GM23338 (cell line): ENCODE measurements at regions not wholly inside any gene's neighbourhood (a gene's known extent, or its start where the extent isn't known, plus 50 kb on each side); places are given as distances from the start of the nearest gene placed in this dataset.

Experiments
- EZH2 ChIP-seq: fragments of 200-600 bp; sonication (generic); IDR thresholded peaks from one replicate; pipeline ENCODE4 v1.8.0; 2017; ENCODE audit warnings: antibody characterized with exemption, mild to moderate bottlenecking, low read depth; ENCODE audit not compliant: unreplicated experiment
- EZH2phosphoT487 ChIP-seq: fragments of 200-600 bp; sonication (generic); IDR thresholded peaks from one replicate; pipeline ENCODE4 v1.8.1; 2018; ENCODE audit warnings: antibody characterized with exemption; ENCODE audit not compliant: unreplicated experiment
- TF ChIP-seq, protein P1 (sequence below), 2 experiments: fragments of 200-600 bp in 1 of 2; sonication (generic) in 1 of 2; conservative IDR thresholded peaks; 2 replicates each; pipeline versions ENCODE4 v1.5.1 to v1.6.1; 2016 to 2017; ENCODE audit warnings: antibody characterized with exemption in 2 of 2, low read depth in 2 of 2, mild to moderate bottlenecking in 2 of 2, moderate library complexity in 1 of 2
- TF ChIP-seq, protein P2 (sequence below): IDR thresholded peaks from one replicate; pipeline ENCODE4 v1.6.1; 2018; ENCODE audit warnings: antibody characterized with exemption; ENCODE audit not compliant: unreplicated experiment
- TF ChIP-seq, protein P3 (sequence below): IDR thresholded peaks from 2 replicates; pipeline ENCODE4 v1.6.1; 2016; ENCODE audit warnings: antibody characterized with exemption

DNA sequence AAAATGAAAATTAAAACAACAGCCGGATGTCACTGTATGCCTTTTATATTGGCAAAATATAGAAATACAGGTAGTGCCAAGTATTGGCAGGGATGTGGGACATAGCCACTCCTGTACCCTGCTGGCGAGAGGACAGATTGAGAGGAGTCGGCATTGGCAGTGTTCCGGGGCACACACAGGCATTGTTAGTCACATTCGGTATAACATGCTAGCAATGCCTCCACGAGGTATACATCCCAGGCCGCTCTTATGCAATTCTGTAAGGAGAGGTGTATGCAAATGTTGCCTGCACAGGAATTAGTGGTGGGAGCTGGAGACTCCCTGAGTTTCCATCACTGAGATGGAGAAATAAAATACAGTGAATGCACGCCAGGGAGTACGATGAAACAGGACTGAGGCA lies 99.4 kb upstream of the DLG1 start:
- TF ChIP-seq EZH2 (no peak), EZH2phosphoT487 (no peak)
- TF ChIP-seq, protein P1, sequence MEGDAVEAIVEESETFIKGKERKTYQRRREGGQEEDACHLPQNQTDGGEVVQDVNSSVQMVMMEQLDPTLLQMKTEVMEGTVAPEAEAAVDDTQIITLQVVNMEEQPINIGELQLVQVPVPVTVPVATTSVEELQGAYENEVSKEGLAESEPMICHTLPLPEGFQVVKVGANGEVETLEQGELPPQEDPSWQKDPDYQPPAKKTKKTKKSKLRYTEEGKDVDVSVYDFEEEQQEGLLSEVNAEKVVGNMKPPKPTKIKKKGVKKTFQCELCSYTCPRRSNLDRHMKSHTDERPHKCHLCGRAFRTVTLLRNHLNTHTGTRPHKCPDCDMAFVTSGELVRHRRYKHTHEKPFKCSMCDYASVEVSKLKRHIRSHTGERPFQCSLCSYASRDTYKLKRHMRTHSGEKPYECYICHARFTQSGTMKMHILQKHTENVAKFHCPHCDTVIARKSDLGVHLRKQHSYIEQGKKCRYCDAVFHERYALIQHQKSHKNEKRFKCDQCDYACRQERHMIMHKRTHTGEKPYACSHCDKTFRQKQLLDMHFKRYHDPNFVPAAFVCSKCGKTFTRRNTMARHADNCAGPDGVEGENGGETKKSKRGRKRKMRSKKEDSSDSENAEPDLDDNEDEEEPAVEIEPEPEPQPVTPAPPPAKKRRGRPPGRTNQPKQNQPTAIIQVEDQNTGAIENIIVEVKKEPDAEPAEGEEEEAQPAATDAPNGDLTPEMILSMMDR (conservative IDR thresholded peaks at IDR 0.05; ENCODE audit: low read depth in 2 of 2), result no peak
- TF ChIP-seq, protein P2, sequence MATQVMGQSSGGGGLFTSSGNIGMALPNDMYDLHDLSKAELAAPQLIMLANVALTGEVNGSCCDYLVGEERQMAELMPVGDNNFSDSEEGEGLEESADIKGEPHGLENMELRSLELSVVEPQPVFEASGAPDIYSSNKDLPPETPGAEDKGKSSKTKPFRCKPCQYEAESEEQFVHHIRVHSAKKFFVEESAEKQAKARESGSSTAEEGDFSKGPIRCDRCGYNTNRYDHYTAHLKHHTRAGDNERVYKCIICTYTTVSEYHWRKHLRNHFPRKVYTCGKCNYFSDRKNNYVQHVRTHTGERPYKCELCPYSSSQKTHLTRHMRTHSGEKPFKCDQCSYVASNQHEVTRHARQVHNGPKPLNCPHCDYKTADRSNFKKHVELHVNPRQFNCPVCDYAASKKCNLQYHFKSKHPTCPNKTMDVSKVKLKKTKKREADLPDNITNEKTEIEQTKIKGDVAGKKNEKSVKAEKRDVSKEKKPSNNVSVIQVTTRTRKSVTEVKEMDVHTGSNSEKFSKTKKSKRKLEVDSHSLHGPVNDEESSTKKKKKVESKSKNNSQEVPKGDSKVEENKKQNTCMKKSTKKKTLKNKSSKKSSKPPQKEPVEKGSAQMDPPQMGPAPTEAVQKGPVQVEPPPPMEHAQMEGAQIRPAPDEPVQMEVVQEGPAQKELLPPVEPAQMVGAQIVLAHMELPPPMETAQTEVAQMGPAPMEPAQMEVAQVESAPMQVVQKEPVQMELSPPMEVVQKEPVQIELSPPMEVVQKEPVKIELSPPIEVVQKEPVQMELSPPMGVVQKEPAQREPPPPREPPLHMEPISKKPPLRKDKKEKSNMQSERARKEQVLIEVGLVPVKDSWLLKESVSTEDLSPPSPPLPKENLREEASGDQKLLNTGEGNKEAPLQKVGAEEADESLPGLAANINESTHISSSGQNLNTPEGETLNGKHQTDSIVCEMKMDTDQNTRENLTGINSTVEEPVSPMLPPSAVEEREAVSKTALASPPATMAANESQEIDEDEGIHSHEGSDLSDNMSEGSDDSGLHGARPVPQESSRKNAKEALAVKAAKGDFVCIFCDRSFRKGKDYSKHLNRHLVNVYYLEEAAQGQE, result no peak
- TF ChIP-seq, protein P3, sequence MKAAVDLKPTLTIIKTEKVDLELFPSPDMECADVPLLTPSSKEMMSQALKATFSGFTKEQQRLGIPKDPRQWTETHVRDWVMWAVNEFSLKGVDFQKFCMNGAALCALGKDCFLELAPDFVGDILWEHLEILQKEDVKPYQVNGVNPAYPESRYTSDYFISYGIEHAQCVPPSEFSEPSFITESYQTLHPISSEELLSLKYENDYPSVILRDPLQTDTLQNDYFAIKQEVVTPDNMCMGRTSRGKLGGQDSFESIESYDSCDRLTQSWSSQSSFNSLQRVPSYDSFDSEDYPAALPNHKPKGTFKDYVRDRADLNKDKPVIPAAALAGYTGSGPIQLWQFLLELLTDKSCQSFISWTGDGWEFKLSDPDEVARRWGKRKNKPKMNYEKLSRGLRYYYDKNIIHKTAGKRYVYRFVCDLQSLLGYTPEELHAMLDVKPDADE, result no peak
